ENCODE measurements at regions not wholly inside any gene's neighbourhood (a gene's known extent, or its start where the extent isn't known, plus 50 kb on each side); places are given as distances from the start of the nearest gene placed in this dataset.

- Histone ChIP-seq H3K9ac (replicated peaks in 1 of 4; ENCODE audit: extremely low read depth in 1 of 4, low read depth in 3 of 4, low read length in 3 of 4) (no peak overlapping the region), H2AK5ac (ENCODE audit: low read depth, low read length) (no peak overlapping the region), H2AFZ (ENCODE audit: low read length) (peak overlapping the region; percentile 90; the same call in 1 of the 2 replicates), H3K9me3 (ENCODE audit: insufficient read depth in 2 of 2, low read depth in 1 of 2, low read length in 1 of 2) (no peaks in the 10 kb centered on the region), H4K5ac (ENCODE audit: insufficient read length, low read depth, low read length) (peak overlapping the region; percentile 39), H3K56ac (replicated peaks; ENCODE audit: insufficient read length, low read depth, low read length) (no peak overlapping the region), H4K91ac (replicated peaks; ENCODE audit: insufficient read length, low read length) (no peak overlapping the region), H3K4me1 (replicated peaks in 1 of 4; ENCODE audit: control insufficient read depth in 3 of 4, insufficient read depth in 4 of 4, low read length in 3 of 4) (peaks cover 0 to 5% (median 2%) of the 10 kb centered on the region in 4 experiments; a peak in 3 of 7 replicates), H3K4ac (replicated peaks; ENCODE audit: insufficient read length, low read depth, low read length) (no peak overlapping the region), H4K8ac (ENCODE audit: extremely low read depth, insufficient read depth, low read length) (no peak overlapping the region), H3K27me3 (replicated peaks in 1 of 4; ENCODE audit: control insufficient read depth in 3 of 4, extremely low read depth in 1 of 4, insufficient read depth in 3 of 4, low read length in 3 of 4) (no peaks in the 10 kb centered on the region), H3K4me3 (ENCODE audit: extremely low read depth in 1 of 4, insufficient read depth in 2 of 4, low read depth in 3 of 4, low read length in 4 of 4) (peak overlapping the region in 3 of 4 experiments; percentile 8 to 35 (median 21); a peak in 5 of 8 replicates), H2BK5ac (ENCODE audit: low read depth, low read length) (peak overlapping the region; percentile 18; the same call in 1 of the 2 replicates), H3K79me1 (ENCODE audit: low read depth, low read length) (no peaks in the 10 kb centered on the region), H4K20me1 (replicated peaks in 1 of 2; ENCODE audit: control insufficient read depth in 1 of 2, insufficient read depth in 2 of 2, low read length in 2 of 2) (no peaks in the 10 kb centered on the region), H3K36me3 (ENCODE audit: control insufficient read depth in 2 of 4, insufficient read depth in 4 of 4, low read length in 3 of 4) (no peaks in the 10 kb centered on the region), H2BK120ac (replicated peaks; ENCODE audit: low read depth, low read length) (no peak overlapping the region), H3K14ac (ENCODE audit: insufficient read length) (no peak overlapping the region), H2BK20ac (ENCODE audit: low read length) (peak overlapping the region; percentile 2; the same call in 1 of the 2 replicates), H3K18ac (ENCODE audit: extremely low read depth, low read length) (no peak overlapping the region), H3K4me2 (ENCODE audit: insufficient read depth in 1 of 2, low read depth in 2 of 2, low read length in 2 of 2) (peak overlapping the region; percentile 37 to 64), H3K23me2 (ENCODE audit: low read depth, low read length) (no peaks in the 10 kb centered on the region; the same call in 1 of the 2 replicates), H3K79me2 (ENCODE audit: control insufficient read depth in 1 of 2, insufficient read depth in 2 of 2, low read length in 2 of 2) (no peaks in the 10 kb centered on the region), H3K27ac (ENCODE audit: low read depth, low read length) (no peak overlapping the region; the same call in 1 of the 2 replicates), H2BK15ac (ENCODE audit: low read length) (no peak overlapping the region), H3K23ac (ENCODE audit: insufficient read length) (no peak overlapping the region), H2BK12ac (ENCODE audit: low read depth, low read length) (no peak overlapping the region)
- FAIRE-seq (no peak), DNase-seq (ENCODE audit: low read depth in 1 of 2, low spot score in 2 of 2) (peak; percentile 5 to 63)
- ChIA-PET CTCF (ENCODE audit: partially characterized antibody) (no interaction called here), POLR2A (ENCODE audit: partially characterized antibody) (no interaction called here)
- WGBS, 2 experiments (ENCODE audit: extremely low coverage in 1 of 2, insufficient coverage in 1 of 2, insufficient read length in 1 of 2, insufficient replicate concordance in 2 of 2, low coverage in 1 of 2, low lambda C conversion rate in 2 of 2, missing lambda C conversion rate in 1 of 2): 12% methylated on average over 10 of the region's 12 CpGs; no CpG with 5 or more reads in 1 of the 2 experiments
- 0 out of 2 replicates have a peak, but pooled peaks have one; percentile 24 for TF ChIP-seq SP1 (IDR thresholded peaks at IDR 0.05; ENCODE audit: low read depth, low read length)
- TF ChIP-seq TEAD4 (IDR thresholded peaks at IDR 0.05; ENCODE audit: low read depth, low read length): 0 out of 2 replicates have a peak, but pooled peaks have one; percentile 24
- TF ChIP-seq KDM1A (IDR thresholded peaks at IDR 0.05; ENCODE audit: borderline replicate concordance, low read length): no peak
- peak; percentile 58 for TF ChIP-seq ASH2L (IDR thresholded peaks at IDR 0.05; ENCODE audit: low read length)
Measured at GRCh38 chrX:1807301-1807731, 192.5 kb downstream of the ASMT start.

Measured in H1 (cell line).